Endothelial cell of umbilical vein (primary cell): ENCODE measurements at regions not wholly inside any gene's neighbourhood (a gene's known extent, or its start where the extent isn't known, plus 50 kb on each side); places are given as distances from the start of the nearest gene placed in this dataset.

Experiments
- BruUV-seq: library from RNA; stranded (reverse); fragments of 400-500 nt; replicated peaks from 2 replicates; lab custom pipeline; 2021; lab: Mats Ljungman, UMichigan
- CTCF ChIA-PET: fragments of 300-600, 350-600 bp; sonication (Branson Sonifier 250); formaldehyde crosslinking; loops from one replicate; lab custom pipeline; 2021; ENCODE audit warnings: antibody characterized with exemption, inconsistent platforms; lab: Charles Lee
- POLR2A ChIA-PET: fragments of 300-600, 350-600 bp; sonication (Branson Sonifier 250); formaldehyde crosslinking; loops from one replicate; lab custom pipeline; 2021; ENCODE audit warnings: antibody characterized with exemption, inconsistent platforms; lab: Charles Lee
- DNase-seq: peaks from one replicate; pipeline ENCODE4 v3.0.0-alpha.2; 2011; ENCODE audit warnings: low read depth, low spot score
- FAIRE-seq: peaks from 2 replicates; lab custom pipeline; 2011; peaks lifted over from hg19 to GRCh38; lab: Jason Lieb, UNC
- H2AFZ ChIP-seq: 2 replicates; pipeline ENCODE4 v1.6.0; 2012; ENCODE audit warnings: low read depth, low read length, control low read depth, inconsistent platforms
- H3K27ac ChIP-seq: 2 replicates; pipeline ENCODE4 v1.5.1; 2011; ENCODE audit warnings: low read depth, mild to moderate bottlenecking, control low read depth, low read length, moderate library complexity; ENCODE audit not compliant: insufficient read depth
- H3K27me3 ChIP-seq, 2 experiments: 2 replicates each; pipeline versions ENCODE4 v1.6.0 to v1.6.1; 2011; ENCODE audit warnings: low read length in 2 of 2, mixed read lengths in 1 of 2; ENCODE audit not compliant: control insufficient read depth in 2 of 2, insufficient read depth in 2 of 2
- H3K36me3 ChIP-seq, 2 experiments: 2 replicates in 1 of 2; 3 replicates in 1 of 2; pipeline ENCODE4 v1.5.1; 2011; ENCODE audit warnings: low read length in 2 of 2, mild to moderate bottlenecking in 1 of 2, moderate library complexity in 1 of 2; ENCODE audit not compliant: control insufficient read depth in 2 of 2, insufficient read depth in 2 of 2; ENCODE audit errors: extremely low read depth in 1 of 2
- H3K4me1 ChIP-seq: 3 replicates; pipeline ENCODE4 v1.5.1; 2011; ENCODE audit warnings: mild to moderate bottlenecking, low read length; ENCODE audit not compliant: control insufficient read depth, insufficient read depth; ENCODE audit errors: extremely low read depth
- H3K4me2 ChIP-seq: 2 replicates; pipeline ENCODE4 v1.6.1; 2011; ENCODE audit warnings: low read length, control low read depth, mixed read lengths; ENCODE audit not compliant: insufficient read depth
- H3K4me3 ChIP-seq, 3 experiments: fragments of 200-600 bp in 1 of 3; sonication (generic), shearing (Covaris generic) in 1 of 3; replicated peaks in 1 of 3; 2 replicates each; pipeline ENCODE4 v1.5.1; 2011 to 2016; ENCODE audit warnings: control low read depth in 3 of 3, low read length in 3 of 3, mild to moderate bottlenecking in 2 of 3, inconsistent platforms in 1 of 3, low read depth in 1 of 3, moderate library complexity in 1 of 3; ENCODE audit not compliant: insufficient read depth in 1 of 3
- H3K79me2 ChIP-seq: 2 replicates; pipeline ENCODE4 v1.6.0; 2012; ENCODE audit warnings: low read length, inconsistent platforms; ENCODE audit not compliant: control insufficient read depth, insufficient read depth
- H3K9ac ChIP-seq: replicated peaks from 2 replicates; pipeline ENCODE3; 2011; ENCODE audit warnings: low read length, control low read depth; ENCODE audit not compliant: insufficient read depth; ENCODE audit errors: extremely low read depth
- H3K9me1 ChIP-seq: replicated peaks from 3 replicates; pipeline ENCODE4 v1.6.0; 2011; ENCODE audit warnings: mild to moderate bottlenecking, low read length; ENCODE audit not compliant: control insufficient read depth, insufficient read depth; ENCODE audit errors: extremely low read depth
- H3K9me3 ChIP-seq: replicated peaks from 2 replicates; pipeline ENCODE4 v1.5.1; 2012; ENCODE audit warnings: low read length, inconsistent platforms; ENCODE audit not compliant: control insufficient read depth, insufficient read depth
- H4K20me1 ChIP-seq: replicated peaks from 2 replicates; pipeline ENCODE3; 2011; ENCODE audit warnings: mild to moderate bottlenecking, low read length; ENCODE audit not compliant: control insufficient read depth, insufficient read depth; ENCODE audit errors: extremely low read depth
- CTCF ChIP-seq, 2 donors: IDR thresholded peaks; 1 replicate in 1 of 2; 2 replicates in 1 of 2; pipeline ENCODE4 v1.5.1; 2011; ENCODE audit warnings: low read length in 2 of 2, mild to moderate bottlenecking in 2 of 2, moderate library complexity in 2 of 2, control low read depth in 1 of 2, inconsistent platforms in 1 of 2, low read depth in 1 of 2; ENCODE audit not compliant: insufficient read depth in 1 of 2; ENCODE audit errors: extremely low read depth in 1 of 2
- EZH2 ChIP-seq: IDR thresholded peaks from 2 replicates; pipeline ENCODE4 v1.6.1; 2012; ENCODE audit warnings: borderline replicate concordance, low read depth, mild to moderate bottlenecking, moderate library complexity, low read length, inconsistent platforms; ENCODE audit not compliant: severe bottlenecking
- FOS ChIP-seq: IDR thresholded peaks from 2 replicates; pipeline ENCODE4 v1.6.1; 2011; ENCODE audit warnings: mild to moderate bottlenecking, low read length, moderate library complexity, borderline replicate concordance; ENCODE audit not compliant: insufficient read depth
- GATA2 ChIP-seq: IDR thresholded peaks from 2 replicates; pipeline ENCODE4 v1.7.0; 2011; ENCODE audit warnings: low read depth, mild to moderate bottlenecking, moderate library complexity, mixed read lengths, low read length; ENCODE audit not compliant: insufficient read length, insufficient read depth
- JUN ChIP-seq: IDR thresholded peaks from 2 replicates; pipeline ENCODE4 v1.6.1; 2011; ENCODE audit warnings: borderline replicate concordance, low read depth; ENCODE audit not compliant: insufficient read length, insufficient read depth
- MAX ChIP-seq: IDR thresholded peaks from 2 replicates; pipeline ENCODE4 v1.6.1; 2011; ENCODE audit not compliant: insufficient read depth, insufficient read length
- MYC ChIP-seq: IDR thresholded peaks from one replicate; pipeline ENCODE4 v1.6.1; 2011; ENCODE audit warnings: mild to moderate bottlenecking, low read depth, low read length
- POLR2A ChIP-seq: IDR thresholded peaks from 2 replicates; pipeline ENCODE4 v1.6.1; 2012; ENCODE audit warnings: low read depth, mild to moderate bottlenecking, control low read depth, low read length
- POLR2AphosphoS5 ChIP-seq: IDR thresholded peaks from 2 replicates; pipeline ENCODE4 v1.6.1; 2012; ENCODE audit warnings: low read depth, mild to moderate bottlenecking, control low read depth, low read length, moderate library complexity; ENCODE audit not compliant: insufficient read depth
- dilution Hi-C: fragments of 300-500 bp; cut with MboI; formaldehyde crosslinking; loops from one replicate; pipeline ENCODE4 v1.15.0; 2019; ENCODE audit warnings: low sequenced_read_pairs; ENCODE audit not compliant: extremely low pct_ligation_motif_present
- intact Hi-C: fragments of 100-400 bp; cut with micrococcal nuclease; formaldehyde crosslinking; loops from one replicate; pipeline ENCODE4 v1.10.0; 2022

GRCh38 chr6:30832864-30833263 is 51.5 kb upstream of the DDR1 start:
- BruUV-seq, result no TSS peak
- no peak overlapping the region for H3K4me2 ChIP-seq
- H3K79me2 ChIP-seq, result no peaks in the 10 kb centered on the region
- H3K27ac ChIP-seq, result no peak overlapping the region
- no peak overlapping the region for H3K9ac ChIP-seq
- no peak overlapping the region for H3K4me3 ChIP-seq
- ChIA-PET CTCF (interaction anchor here (1.2 to 5.3 kb wide), 7 partner anchors 11 to 360 kb away, joined by 3 to 28 read pairs (median 8); partner anchors contain the start of gene VARS2), POLR2A (no interaction called here)
- H3K4me1 ChIP-seq, result peaks cover 8% of the 10 kb centered on the region
- peaks cover 0 to 7% of the 10 kb centered on the region in 2 experiments for H3K27me3 ChIP-seq
- DNase-seq (no peak), FAIRE-seq (no peak)
- dilution Hi-C loops (no loop called here), intact Hi-C loops (loop anchor here (5.0 kb wide), 1 partner anchor 359 kb away; no protein-coding TSS in a partner anchor)
- TF ChIP-seq FOS (no peak), POLR2A (no peak), MAX (no peak), GATA2 (no peak), CTCF (IDR thresholded peaks at IDR 0.05; ENCODE audit: extremely low read depth in 1 of 2, insufficient read depth in 1 of 2, low read depth in 1 of 2, low read length in 2 of 2) (no peak)
- H4K20me1 ChIP-seq, result no peaks in the 10 kb centered on the region
- no peak overlapping the region for H2AFZ ChIP-seq
- H3K9me1 ChIP-seq, result no peaks in the 10 kb centered on the region
- H3K9me3 ChIP-seq, result no peaks in the 10 kb centered on the region
- no peaks in the 10 kb centered on the region for H3K36me3 ChIP-seq

DNA sequence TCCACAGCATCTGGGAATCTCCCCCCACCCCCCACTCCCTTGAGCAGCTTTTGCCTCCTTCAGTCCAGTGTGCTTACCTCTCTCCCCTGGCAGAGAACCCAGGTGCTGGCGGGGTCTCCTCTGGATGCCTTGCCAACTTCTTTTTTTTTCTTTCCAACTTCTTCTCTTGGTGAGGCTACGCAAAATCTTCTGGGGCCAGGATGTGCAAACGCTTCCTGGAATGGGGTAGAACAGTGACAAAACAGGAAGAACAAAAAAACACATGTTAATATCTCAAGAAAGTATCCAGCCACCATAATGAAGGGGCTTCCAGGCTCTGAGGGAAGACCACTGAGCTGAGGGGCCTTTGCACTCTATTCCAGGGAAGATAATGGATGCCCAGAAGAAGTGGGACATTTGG is 53.9 kb upstream of the DDR1 start:
- dilution Hi-C loops, result no loop called here
- TF ChIP-seq MYC (no peak), POLR2A (no peak), CTCF (IDR thresholded peaks at IDR 0.05; ENCODE audit: extremely low read depth in 1 of 2, insufficient read depth in 1 of 2, low read depth in 1 of 2, low read length in 2 of 2) (no peak), GATA2 (no peak), JUN (no peak), MAX (no peak), FOS (no peak), POLR2AphosphoS5 (no peak), EZH2 (no peak)
- no peak overlapping the region for H3K27ac ChIP-seq
- peaks cover 0 to 7% of the 10 kb centered on the region in 2 experiments for H3K27me3 ChIP-seq
- H3K79me2 ChIP-seq, result no peaks in the 10 kb centered on the region
- ChIA-PET POLR2A (interaction anchor here (1.0 kb wide), 1 partner anchor 86 kb away, joined by 3 read pairs; the partner anchor contains the start of gene IER3), CTCF (interaction anchor here (0.8 to 5.7 kb wide), 9 partner anchors 13 to 250 kb away, joined by 3 to 72 read pairs (median 5); partner anchors contain the start of genes GTF2H4 and VARS2)
- H4K20me1 ChIP-seq, result no peaks in the 10 kb centered on the region
- no TSS peak for BruUV-seq
- FAIRE-seq (no peak), DNase-seq (no peak)
- H3K36me3 ChIP-seq, result no peaks in the 10 kb centered on the region
- H2AFZ ChIP-seq, result peak overlapping the region; percentile 73
- intact Hi-C loops, result loop anchor here (5.0 kb wide), 1 partner anchor 362 kb away; no protein-coding TSS in a partner anchor
- no peak overlapping the region for H3K4me2 ChIP-seq
- no peak overlapping the region for H3K9ac ChIP-seq
- H3K9me1 ChIP-seq, result no peaks in the 10 kb centered on the region
- H3K4me1 ChIP-seq, result peaks cover 15% of the 10 kb centered on the region
- no peak overlapping the region for H3K4me3 ChIP-seq
- H3K9me3 ChIP-seq, result no peaks in the 10 kb centered on the region
